WTC11 (cell line): ENCODE measurements at regions not wholly inside any gene's neighbourhood (a gene's known extent, or its start where the extent isn't known, plus 50 kb on each side); places are given as distances from the start of the nearest gene placed in this dataset.

Experiments
- ATAC-seq: fragments of 200-7000 bp; cut with Tn5 transposase; 2 replicates; pipeline ENCODE4 v1.10.0; 2021; ENCODE audit warnings: mild to moderate bottlenecking, moderate library complexity
- CTCF ChIA-PET: fragments of 300-600 bp; sonication (Branson Sonifier 250); formaldehyde crosslinking; loops from one replicate; lab custom pipeline; 2021; ENCODE audit warnings: antibody characterized with exemption; lab: Charles Lee
- POLR2A ChIA-PET: fragments of 350-600 bp; sonication (Branson Sonifier 250); formaldehyde crosslinking; loops from one replicate; lab custom pipeline; 2021; ENCODE audit warnings: antibody characterized with exemption; lab: Charles Lee
- DNase-seq: peaks from one replicate; pipeline ENCODE4 v3.0.0; 2021; ENCODE audit warnings: low spot score
- H3K27ac Mint-ChIP-seq: 2 replicates; pipeline ENCODE4 v1.8.0; 2021; ENCODE audit warnings: mixed read lengths
- H3K27me3 Mint-ChIP-seq: 2 replicates; pipeline ENCODE4 v1.8.0; 2021; ENCODE audit warnings: low read depth, mild to moderate bottlenecking, moderate library complexity, mixed read lengths
- H3K36me3 Mint-ChIP-seq: 2 replicates; pipeline ENCODE4 v1.8.0; 2021; ENCODE audit warnings: mixed read lengths
- H3K4me1 Mint-ChIP-seq: 2 replicates; pipeline ENCODE4 v1.8.0; 2022; ENCODE audit warnings: mixed read lengths
- H3K4me3 Mint-ChIP-seq: 2 replicates; pipeline ENCODE4 v1.8.0; 2021; ENCODE audit warnings: mild to moderate bottlenecking, moderate library complexity, mixed read lengths
- H3K9me3 Mint-ChIP-seq: 2 replicates; pipeline ENCODE4 v1.8.0; 2021; ENCODE audit warnings: mixed read lengths
- ATF3 ChIP-seq: sonication (generic); formaldehyde crosslinking; conservative IDR thresholded peaks from 2 replicates; pipeline ENCODE4 v1.8.1; 2022; ENCODE audit warnings: mild to moderate bottlenecking, missing genetic modification reagents
- CREM ChIP-seq: sonication (generic); formaldehyde crosslinking; IDR thresholded peaks from 2 replicates; pipeline ENCODE4 v1.8.1; 2022; ENCODE audit warnings: mild to moderate bottlenecking, missing genetic modification reagents, moderate library complexity
- FOXP1 ChIP-seq: sonication (generic); formaldehyde crosslinking; IDR thresholded peaks from 2 replicates; pipeline ENCODE4 v1.8.0; 2022; ENCODE audit warnings: missing genetic modification reagents, mild to moderate bottlenecking, moderate library complexity, borderline replicate concordance
- JUN ChIP-seq: sonication (generic); formaldehyde crosslinking; IDR thresholded peaks from 2 replicates; pipeline ENCODE4 v1.8.0; 2023; ENCODE audit warnings: mild to moderate bottlenecking, missing genetic modification reagents
- NFATC4 ChIP-seq: fragments of 250-450 bp; sonication (Bioruptor Pico); IDR thresholded peaks from 2 replicates; pipeline ENCODE4 v1.9.0; 2021; ENCODE audit warnings: mild to moderate bottlenecking
- SMAD3 ChIP-seq: sonication (generic); formaldehyde crosslinking; IDR thresholded peaks from 2 replicates; pipeline ENCODE4 v1.8.0; 2022; ENCODE audit warnings: missing genetic modification reagents, mild to moderate bottlenecking, borderline replicate concordance
- TCF7 ChIP-seq: sonication (generic); formaldehyde crosslinking; IDR thresholded peaks from 2 replicates; pipeline ENCODE4 v1.8.0; 2022; ENCODE audit warnings: mild to moderate bottlenecking, low read depth, missing genetic modification reagents, moderate library complexity
- TEAD1 ChIP-seq: sonication (generic); formaldehyde crosslinking; IDR thresholded peaks from 2 replicates; pipeline ENCODE4 v1.8.0; 2022; ENCODE audit warnings: mild to moderate bottlenecking, missing genetic modification reagents
- USF2 ChIP-seq: sonication (generic); formaldehyde crosslinking; IDR thresholded peaks from 2 replicates; pipeline ENCODE4 v1.8.1; 2023; ENCODE audit warnings: mild to moderate bottlenecking, missing genetic modification reagents, moderate library complexity
- ZNF281 ChIP-seq: sonication (generic); formaldehyde crosslinking; IDR thresholded peaks from 2 replicates; pipeline ENCODE4 v1.8.0; 2023; ENCODE audit warnings: mild to moderate bottlenecking, missing genetic modification reagents
- ZNF317 ChIP-seq: sonication (generic); formaldehyde crosslinking; IDR thresholded peaks from 2 replicates; pipeline ENCODE4 v1.8.1; 2023; ENCODE audit warnings: low read depth, mild to moderate bottlenecking, moderate library complexity, missing genetic modification reagents, borderline replicate concordance
- TF ChIP-seq, protein P1 (sequence below): fragments of 200-600 bp; IDR thresholded peaks from 2 replicates; pipeline ENCODE4 v1.8.0; 2022; ENCODE audit warnings: antibody characterized with exemption
- TF ChIP-seq, protein P2 (sequence below): sonication (generic); formaldehyde crosslinking; IDR thresholded peaks from 2 replicates; pipeline ENCODE4 v1.8.0; 2022; ENCODE audit warnings: missing genetic modification reagents
- TF ChIP-seq, protein P3 (sequence below): fragments of 250-450 bp; sonication (Bioruptor Pico); IDR thresholded peaks from 2 replicates; pipeline ENCODE4 v1.9.0; 2021; ENCODE audit warnings: mild to moderate bottlenecking
- TF ChIP-seq, protein P4 (sequence below): sonication (generic); formaldehyde crosslinking; IDR thresholded peaks from 2 replicates; pipeline ENCODE4 v1.8.1; 2022; ENCODE audit warnings: mild to moderate bottlenecking, missing genetic modification reagents, moderate library complexity, borderline replicate concordance
- TF ChIP-seq, protein P5 (sequence below): sonication (generic); formaldehyde crosslinking; IDR thresholded peaks from 2 replicates; pipeline ENCODE4 v1.8.1; 2023; ENCODE audit warnings: mild to moderate bottlenecking, missing genetic modification reagents

DNA sequence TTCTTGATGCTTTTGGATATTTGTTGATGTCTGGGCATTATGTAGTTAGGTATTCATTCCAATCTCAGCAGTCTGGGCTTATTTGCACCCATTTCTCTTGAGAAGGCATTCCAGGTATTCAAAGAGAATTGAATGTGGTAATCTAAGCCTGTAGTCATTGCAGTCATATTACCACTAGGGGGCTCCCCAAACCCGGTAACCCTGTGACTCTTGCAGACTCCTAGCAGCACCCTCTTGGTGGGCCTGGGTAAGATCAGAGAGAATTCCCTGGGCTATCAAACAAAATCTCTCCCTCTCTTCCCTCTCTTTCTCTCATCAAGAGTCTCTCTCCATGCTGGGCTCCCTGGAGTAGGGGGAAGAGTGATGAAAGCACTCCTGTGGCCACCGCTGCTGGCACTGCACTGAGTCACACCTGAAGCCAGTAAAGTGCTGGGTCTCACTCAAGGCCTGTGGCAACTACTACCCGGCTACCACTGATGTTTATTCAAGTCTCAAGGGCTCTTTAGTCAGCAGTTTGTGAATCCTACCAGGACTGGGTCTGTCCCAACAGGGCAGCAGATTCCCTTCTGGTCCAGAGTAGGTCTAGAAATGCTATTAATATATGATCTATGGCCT lies 187.7 kb upstream of the NUDT10 start:
- TF ChIP-seq TCF7 (CRISPR knock-in tag), result no peak
- no peak for TF ChIP-seq JUN
- no peak for TF ChIP-seq CREM
- TF ChIP-seq NFATC4 (CRISPR knock-in tag), result no peak
- TF ChIP-seq, protein P1, sequence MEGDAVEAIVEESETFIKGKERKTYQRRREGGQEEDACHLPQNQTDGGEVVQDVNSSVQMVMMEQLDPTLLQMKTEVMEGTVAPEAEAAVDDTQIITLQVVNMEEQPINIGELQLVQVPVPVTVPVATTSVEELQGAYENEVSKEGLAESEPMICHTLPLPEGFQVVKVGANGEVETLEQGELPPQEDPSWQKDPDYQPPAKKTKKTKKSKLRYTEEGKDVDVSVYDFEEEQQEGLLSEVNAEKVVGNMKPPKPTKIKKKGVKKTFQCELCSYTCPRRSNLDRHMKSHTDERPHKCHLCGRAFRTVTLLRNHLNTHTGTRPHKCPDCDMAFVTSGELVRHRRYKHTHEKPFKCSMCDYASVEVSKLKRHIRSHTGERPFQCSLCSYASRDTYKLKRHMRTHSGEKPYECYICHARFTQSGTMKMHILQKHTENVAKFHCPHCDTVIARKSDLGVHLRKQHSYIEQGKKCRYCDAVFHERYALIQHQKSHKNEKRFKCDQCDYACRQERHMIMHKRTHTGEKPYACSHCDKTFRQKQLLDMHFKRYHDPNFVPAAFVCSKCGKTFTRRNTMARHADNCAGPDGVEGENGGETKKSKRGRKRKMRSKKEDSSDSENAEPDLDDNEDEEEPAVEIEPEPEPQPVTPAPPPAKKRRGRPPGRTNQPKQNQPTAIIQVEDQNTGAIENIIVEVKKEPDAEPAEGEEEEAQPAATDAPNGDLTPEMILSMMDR, result peak; percentile 57
- H3K4me1 Mint-ChIP-seq, result peaks cover 7% of the 10 kb centered on the region
- no peaks in the 10 kb centered on the region for H3K27me3 Mint-ChIP-seq
- DNase-seq, result peak; percentile 46
- H3K27ac Mint-ChIP-seq, result no peak overlapping the region
- CTCF ChIA-PET, result interaction anchor here (1.0 kb wide), 2 partner anchors 37 to 312 kb away, joined by 4 to 5 read pairs; no protein-coding TSS in a partner anchor
- no peaks in the 10 kb centered on the region for H3K9me3 Mint-ChIP-seq
- no peaks in the 10 kb centered on the region for H3K36me3 Mint-ChIP-seq
- peak; percentile 90 for ATAC-seq
- H3K4me3 Mint-ChIP-seq, result no peak overlapping the region
- POLR2A ChIA-PET, result no interaction called here

DNA sequence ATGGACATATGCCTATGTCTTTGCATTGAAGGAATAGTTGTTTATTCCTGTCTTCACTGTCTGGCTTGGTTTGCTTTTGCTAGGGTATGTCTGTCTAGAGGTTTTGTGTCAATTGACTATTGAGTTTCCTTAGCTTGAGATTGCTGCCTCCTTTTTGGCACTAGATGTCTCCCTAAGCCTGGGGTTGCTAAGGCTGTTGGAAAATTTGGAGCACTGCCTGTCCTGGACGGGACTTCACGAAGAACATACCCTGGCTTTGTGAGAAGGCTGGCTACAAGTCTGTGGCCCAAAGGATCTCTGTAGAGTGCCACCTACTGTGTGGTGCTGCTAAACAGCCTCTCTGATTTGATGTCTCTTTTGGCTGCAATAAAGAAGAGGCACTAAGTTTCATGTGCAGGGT lies 183.8 kb upstream of the NUDT10 start:
- H3K4me3 Mint-ChIP-seq, result no peak overlapping the region
- POLR2A ChIA-PET, result interaction anchor here (0.9 kb wide), 1 partner anchor 10 kb away, joined by 3 read pairs; no protein-coding TSS in a partner anchor
- DNase-seq, result peak; percentile 19
- H3K4me1 Mint-ChIP-seq, result peaks cover 7% of the 10 kb centered on the region
- CTCF ChIA-PET, result interaction anchor here (0.8 to 2.1 kb wide), 8 partner anchors 20 to 1113 kb away, joined by 3 to 31 read pairs (median 6); no protein-coding TSS in a partner anchor
- no peaks in the 10 kb centered on the region for H3K36me3 Mint-ChIP-seq
- H3K27ac Mint-ChIP-seq, result no peak overlapping the region
- H3K27me3 Mint-ChIP-seq, result no peaks in the 10 kb centered on the region
- TF ChIP-seq SMAD3 (CRISPR knock-in tag), result no peak
- TF ChIP-seq, protein P2, sequence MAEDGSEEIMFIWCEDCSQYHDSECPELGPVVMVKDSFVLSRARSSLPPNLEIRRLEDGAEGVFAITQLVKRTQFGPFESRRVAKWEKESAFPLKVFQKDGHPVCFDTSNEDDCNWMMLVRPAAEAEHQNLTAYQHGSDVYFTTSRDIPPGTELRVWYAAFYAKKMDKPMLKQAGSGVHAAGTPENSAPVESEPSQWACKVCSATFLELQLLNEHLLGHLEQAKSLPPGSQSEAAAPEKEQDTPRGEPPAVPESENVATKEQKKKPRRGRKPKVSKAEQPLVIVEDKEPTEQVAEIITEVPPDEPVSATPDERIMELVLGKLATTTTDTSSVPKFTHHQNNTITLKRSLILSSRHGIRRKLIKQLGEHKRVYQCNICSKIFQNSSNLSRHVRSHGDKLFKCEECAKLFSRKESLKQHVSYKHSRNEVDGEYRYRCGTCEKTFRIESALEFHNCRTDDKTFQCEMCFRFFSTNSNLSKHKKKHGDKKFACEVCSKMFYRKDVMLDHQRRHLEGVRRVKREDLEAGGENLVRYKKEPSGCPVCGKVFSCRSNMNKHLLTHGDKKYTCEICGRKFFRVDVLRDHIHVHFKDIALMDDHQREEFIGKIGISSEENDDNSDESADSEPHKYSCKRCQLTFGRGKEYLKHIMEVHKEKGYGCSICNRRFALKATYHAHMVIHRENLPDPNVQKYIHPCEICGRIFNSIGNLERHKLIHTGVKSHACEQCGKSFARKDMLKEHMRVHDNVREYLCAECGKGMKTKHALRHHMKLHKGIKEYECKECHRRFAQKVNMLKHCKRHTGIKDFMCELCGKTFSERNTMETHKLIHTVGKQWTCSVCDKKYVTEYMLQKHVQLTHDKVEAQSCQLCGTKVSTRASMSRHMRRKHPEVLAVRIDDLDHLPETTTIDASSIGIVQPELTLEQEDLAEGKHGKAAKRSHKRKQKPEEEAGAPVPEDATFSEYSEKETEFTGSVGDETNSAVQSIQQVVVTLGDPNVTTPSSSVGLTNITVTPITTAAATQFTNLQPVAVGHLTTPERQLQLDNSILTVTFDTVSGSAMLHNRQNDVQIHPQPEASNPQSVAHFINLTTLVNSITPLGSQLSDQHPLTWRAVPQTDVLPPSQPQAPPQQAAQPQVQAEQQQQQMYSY, result peak; percentile 77
- H3K9me3 Mint-ChIP-seq, result no peaks in the 10 kb centered on the region
- ATAC-seq, result peak; percentile 90

- Mint-ChIP-seq H3K27ac (no peak overlapping the region), H3K4me3 (no peak overlapping the region), H3K36me3 (no peaks in the 10 kb centered on the region), H3K4me1 (0 out of 2 replicates have a peak, but pooled peaks cover 3% of the 10 kb centered on the region), H3K27me3 (no peaks in the 10 kb centered on the region), H3K9me3 (no peaks in the 10 kb centered on the region)
- ChIA-PET CTCF (interaction anchor here (0.6 to 0.8 kb wide), 2 partner anchors 30 to 270 kb away, joined by 3 read pairs; no protein-coding TSS in a partner anchor), POLR2A (no interaction called here)
- no peak for DNase-seq
- no peak for ATAC-seq
- TF ChIP-seq, protein P3, sequence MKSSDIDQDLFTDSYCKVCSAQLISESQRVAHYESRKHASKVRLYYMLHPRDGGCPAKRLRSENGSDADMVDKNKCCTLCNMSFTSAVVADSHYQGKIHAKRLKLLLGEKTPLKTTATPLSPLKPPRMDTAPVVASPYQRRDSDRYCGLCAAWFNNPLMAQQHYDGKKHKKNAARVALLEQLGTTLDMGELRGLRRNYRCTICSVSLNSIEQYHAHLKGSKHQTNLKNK (CRISPR knock-in tag), result no peak
- no peak for TF ChIP-seq FOXP1 (CRISPR knock-in tag)
- TF ChIP-seq, protein P4, sequence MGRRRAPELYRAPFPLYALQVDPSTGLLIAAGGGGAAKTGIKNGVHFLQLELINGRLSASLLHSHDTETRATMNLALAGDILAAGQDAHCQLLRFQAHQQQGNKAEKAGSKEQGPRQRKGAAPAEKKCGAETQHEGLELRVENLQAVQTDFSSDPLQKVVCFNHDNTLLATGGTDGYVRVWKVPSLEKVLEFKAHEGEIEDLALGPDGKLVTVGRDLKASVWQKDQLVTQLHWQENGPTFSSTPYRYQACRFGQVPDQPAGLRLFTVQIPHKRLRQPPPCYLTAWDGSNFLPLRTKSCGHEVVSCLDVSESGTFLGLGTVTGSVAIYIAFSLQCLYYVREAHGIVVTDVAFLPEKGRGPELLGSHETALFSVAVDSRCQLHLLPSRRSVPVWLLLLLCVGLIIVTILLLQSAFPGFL (CRISPR knock-in tag), result no peak
- no peak for TF ChIP-seq ZNF281 (CRISPR knock-in tag)
- no peak for TF ChIP-seq ATF3 (CRISPR knock-in tag)
- TF ChIP-seq TEAD1 (CRISPR knock-in tag), result no peak
- TF ChIP-seq, protein P5, sequence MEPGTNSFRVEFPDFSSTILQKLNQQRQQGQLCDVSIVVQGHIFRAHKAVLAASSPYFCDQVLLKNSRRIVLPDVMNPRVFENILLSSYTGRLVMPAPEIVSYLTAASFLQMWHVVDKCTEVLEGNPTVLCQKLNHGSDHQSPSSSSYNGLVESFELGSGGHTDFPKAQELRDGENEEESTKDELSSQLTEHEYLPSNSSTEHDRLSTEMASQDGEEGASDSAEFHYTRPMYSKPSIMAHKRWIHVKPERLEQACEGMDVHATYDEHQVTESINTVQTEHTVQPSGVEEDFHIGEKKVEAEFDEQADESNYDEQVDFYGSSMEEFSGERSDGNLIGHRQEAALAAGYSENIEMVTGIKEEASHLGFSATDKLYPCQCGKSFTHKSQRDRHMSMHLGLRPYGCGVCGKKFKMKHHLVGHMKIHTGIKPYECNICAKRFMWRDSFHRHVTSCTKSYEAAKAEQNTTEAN (CRISPR knock-in tag), result no peak
- no peak for TF ChIP-seq ZNF317 (CRISPR knock-in tag)
- TF ChIP-seq USF2 (CRISPR knock-in tag), result no peak
Measured at GRCh38 chrX:51151734-51152133, 180.9 kb upstream of the NUDT10 start.
